ENCODE measurements at regions not wholly inside any gene's neighbourhood (a gene's known extent, or its start where the extent isn't known, plus 50 kb on each side); places are given as distances from the start of the nearest gene placed in this dataset.
"Not testable (repeated sequence)": the region's sequence is repeated elsewhere in the genome, so short reads cannot be mapped to it uniquely, and the experiment has no call there.

DNA sequence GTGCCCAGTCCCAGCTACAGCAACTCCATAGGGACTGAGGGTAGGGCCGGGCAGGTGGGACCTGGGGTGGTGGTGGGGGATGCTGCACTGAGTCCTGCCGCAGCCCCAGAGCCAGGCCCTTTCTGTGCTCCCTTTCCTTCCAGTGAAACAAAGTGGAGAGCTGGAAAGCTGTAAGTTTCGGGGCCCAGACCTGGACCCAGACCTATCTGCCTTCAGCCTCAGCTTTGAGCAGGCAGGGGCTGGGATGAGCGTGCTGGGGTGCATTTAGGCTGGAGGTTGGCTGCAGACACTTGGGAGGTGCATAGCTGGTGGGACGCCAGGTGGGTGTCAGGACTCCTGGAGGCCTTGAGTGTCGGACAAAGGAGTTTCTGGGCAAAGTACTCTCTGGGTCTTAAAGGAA, 92.7 kb upstream of the C1orf174 start:
- no peak for DNase-seq

DNA sequence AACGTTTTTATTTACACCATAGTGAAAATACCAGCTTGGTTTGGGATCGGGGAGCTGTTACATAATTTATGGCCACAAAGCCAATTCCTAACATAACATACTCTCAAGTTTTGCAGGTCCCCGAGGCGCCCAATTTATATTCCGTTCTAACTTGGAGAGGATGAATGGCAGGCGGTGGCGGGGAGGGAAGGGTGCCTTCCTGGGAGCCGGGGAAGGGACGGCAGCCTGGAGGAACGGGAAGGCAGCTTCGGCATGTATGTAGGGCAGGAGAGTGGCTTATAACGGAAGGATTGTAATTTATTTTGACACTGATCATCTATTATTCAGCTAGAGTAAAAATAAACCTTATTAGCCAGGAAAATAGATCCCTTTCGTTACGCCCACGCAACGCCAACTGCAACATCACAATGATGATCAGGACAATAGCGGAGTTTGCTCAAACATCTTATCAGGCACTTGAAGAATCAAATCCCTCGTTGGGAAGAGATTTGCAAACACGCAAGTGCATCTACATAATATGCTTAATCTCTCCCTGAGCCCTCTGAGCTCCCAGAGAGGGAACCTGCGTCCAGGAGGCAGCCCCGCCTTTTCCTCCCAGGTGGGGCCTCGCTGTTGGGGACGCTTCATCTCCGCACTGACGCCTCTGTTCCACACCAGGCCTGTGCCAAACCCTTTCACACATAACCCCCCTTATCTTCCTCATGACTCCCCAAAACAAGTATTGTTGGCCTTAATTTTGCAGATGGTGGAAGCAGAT, 93.7 kb upstream of the C1orf174 start:
- DNase-seq, result no peak

DNA sequence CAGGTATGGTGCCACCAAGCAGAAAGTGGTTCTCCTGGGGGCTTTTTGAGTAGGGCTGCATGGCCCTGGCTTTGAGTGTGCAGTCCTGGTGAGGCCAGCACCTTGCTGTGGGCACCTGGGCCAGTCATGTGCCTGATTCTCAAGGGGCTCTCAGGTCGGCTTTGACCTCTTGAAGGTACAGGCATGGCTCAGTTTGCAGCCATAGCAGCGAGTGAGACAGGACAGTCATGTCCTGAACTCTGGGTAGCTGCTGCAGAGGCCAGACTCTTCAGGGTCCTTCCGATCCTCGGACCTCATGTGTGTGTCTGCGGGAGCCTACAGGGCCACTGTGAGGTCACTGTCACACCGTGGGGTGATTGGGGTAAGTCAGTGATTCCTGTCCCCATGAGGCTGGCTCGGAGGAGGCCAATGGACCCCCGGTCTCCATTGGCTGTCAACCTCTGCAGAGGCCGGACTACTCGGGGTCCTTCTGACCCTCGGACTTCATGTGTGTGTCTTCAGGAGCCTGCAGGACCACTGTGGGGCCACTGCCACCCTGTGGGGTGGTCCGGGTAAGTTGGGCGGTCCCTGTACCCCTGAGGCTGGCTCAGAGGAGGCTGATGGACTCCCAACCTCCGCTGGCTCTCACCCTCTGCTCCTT, 95.2 kb upstream of the C1orf174 start:
- DNase-seq, result no peak

DNA sequence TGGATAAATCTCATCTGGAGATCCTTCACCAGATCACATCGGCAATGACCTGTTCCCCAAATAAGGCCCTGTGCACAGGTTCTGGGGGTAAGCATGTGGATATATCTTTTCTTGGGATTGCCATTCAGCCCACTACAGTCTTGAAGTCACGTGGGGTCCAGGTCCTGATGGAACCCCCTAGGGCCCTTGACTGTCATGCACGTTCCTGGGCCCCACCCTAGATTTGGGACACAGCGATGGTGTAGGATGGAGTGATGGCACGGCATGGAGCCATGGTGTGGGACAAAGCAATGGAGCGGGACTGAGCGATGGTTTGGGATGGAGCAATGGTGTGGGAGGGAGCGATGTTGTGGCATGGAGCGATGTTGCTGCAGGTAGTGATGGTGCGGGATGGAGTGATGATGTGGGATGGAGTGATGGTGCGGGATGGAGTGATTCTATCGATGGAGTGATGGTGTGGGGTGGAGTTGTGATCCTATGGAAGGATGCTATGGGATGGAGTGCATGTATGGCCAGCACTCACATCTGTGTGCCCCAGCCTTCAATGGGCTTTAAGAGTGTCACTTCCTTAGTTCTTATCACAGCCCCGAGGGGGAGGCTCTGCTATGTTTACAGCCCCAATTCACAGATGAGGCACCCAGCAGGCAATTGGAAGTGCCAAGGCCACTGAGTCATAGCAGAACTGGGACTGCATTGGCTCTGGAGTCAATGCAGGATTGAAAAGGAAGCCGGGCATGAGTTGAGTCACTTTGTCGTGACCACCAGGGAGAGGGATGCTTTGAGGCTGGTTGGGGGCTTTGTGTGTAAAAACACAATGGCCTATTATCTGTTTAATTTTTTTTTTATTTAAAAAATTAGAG, 97.0 kb upstream of the C1orf174 start:
- DNase-seq, result no peak

DNA sequence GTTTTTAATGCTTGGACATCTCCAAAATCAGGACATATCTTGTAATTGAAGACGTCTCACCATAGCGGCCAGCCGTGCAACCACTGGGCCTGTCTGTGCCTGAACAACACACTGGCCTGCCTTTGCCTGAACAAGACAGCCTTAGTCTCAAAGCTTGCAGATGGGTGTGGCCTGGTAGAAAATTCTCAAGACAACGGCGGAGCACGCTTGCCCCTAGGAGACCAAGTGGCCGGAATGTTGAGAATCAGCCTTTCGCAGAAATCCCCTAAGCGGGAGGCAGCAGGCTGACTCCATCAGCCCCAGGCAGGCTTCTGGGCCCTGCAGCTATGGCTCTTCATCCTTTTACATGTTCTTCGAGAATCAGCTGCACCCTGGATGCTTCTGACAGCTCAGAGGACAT, 98.0 kb upstream of the C1orf174 start:
- no peak for DNase-seq

DNA sequence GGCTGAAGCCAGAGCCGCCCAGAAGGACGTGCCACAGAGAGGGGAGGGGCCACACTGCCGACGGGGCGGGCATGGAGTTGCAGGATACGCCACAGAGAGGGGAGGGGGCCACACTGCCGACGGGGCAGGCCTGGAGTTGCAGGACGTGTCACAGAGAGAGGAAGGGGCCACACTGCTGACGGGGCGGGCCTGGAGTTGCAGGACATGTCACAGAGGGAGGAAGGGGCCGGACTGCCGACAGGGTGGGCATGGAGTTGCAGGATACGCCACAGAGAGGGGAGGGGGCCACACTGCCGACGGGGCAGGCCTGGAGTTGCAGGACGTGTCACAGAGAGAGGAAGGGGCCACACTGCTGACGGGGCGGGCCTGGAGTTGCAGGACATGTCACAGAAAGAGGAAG, 99.4 kb upstream of the C1orf174 start:
- DNase-seq, result not testable (repeated sequence)

DNA sequence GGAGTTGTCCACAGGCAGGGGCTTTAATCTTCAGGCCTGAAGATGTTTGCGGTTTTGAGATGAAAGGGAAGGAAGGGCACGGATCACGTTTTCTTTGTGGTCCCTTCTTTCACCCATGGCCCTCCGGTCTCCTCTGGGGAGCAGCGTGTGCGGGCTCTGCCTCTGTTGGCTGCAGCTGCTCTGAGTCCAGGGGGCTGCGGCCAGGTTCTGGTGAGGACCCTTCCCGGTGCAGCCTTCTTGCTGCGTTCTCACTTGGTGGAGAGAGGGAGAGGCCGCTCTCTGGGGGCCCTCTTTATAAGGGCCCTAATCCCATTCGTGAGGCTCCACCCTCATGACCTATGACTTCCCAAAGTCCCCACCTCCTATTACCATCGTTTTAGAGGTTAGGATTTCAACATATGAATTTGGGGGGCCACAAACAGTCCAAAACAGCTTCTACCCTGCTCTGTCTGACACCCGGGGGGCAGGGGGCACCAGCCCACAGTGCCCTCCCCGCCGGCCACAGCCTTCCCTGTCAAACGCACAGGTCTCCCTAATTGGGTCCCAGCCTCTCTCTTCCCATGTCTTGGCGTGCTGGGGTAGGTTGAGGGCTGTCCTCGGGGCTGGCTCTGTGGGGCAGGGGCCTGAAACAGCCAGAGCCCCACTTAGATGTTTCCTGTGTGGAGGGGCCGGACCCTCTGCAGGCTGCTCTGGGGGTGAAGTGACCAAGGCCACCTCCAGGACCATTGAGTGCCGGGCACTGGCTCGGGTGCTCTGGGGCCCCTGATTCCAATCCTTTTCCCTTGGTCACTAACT, 100.1 kb upstream of the C1orf174 start:
- DNase-seq, result no peak

DNA sequence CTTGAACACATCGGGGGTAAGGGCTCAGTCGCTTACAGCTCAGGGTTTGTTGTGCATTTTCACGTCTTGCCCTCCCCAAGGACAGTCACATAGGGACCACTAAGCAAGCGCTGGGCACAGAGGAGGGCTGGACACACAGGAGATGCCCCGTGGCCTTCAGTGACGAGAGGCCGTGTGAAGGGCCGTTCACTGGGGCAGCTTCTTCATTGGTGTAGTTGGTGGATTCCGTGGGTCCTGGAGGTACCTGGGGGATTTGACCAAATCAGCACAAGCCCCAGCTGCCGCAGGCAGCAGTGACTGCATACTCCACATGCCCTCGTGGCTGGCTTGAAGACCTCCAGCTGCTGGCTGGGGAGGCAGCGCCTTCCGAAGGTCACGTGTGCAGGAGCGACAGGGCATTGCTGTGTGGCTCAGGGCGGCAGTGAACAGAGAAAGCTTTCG, 100.8 kb upstream of the C1orf174 start:
- no peak for DNase-seq

DNA sequence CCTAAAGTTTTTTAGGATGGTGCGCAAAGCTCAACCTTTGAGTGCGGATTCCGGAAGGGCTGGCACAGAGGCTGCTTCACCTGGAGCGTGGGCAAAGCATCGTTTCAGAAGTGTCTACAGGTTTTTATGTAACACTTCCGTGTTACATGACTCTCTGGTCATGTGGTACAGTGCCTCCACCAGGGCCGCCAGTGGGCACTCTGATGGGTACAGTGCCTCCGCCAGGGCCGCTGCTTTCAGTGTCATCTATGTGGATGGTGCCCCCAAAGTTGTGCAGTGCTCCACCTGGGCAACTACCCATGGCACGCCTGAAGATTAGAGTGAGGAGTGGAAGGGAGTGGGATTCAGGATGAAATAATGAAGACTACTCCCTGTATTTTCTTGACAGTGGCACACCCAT, 101.4 kb upstream of the C1orf174 start:
- no peak for DNase-seq

DNA sequence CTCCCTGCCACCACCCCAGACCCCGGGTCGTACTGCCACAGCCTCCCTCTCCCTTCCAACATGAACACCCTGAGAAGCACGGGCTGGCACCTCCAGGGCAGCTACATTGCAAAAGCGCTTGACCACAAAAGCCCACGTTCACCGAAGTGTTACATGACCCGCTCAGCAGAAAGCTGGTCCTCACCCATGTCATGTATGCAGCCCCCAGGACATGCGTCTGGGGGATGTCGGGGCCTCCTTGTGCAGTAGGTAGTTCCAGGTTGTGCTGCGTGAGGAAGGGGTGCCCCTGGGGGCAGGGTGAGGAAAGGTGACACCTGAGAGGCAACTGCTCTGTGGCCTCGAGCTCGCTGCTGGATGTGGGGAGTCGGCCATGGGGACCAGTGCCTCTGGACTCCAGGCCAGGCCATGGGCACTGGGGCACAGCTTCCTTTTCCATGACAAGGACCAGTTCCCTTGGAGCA, 102.0 kb upstream of the C1orf174 start:
- DNase-seq, result no peak

DNA sequence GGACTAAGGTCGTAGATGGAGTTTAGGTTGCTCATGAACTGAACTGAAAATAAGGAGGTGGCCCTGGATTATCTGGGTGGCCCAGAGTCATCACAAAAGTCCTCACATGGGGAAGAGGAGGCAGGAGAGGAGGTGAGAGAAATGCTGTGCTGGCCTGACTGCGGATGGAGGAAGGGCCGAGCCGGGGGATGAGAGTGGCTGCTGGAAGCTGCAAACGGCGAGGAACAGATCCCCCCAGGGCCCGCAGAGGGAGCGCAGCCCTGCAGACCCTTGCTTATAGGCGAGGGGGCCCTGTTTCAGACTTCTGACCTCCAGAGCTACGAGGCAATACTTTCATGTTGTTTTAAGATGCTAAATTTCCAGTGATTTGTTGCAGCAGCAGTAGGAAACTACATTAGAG, 102.7 kb upstream of the C1orf174 start:
- no peak for DNase-seq

DNA sequence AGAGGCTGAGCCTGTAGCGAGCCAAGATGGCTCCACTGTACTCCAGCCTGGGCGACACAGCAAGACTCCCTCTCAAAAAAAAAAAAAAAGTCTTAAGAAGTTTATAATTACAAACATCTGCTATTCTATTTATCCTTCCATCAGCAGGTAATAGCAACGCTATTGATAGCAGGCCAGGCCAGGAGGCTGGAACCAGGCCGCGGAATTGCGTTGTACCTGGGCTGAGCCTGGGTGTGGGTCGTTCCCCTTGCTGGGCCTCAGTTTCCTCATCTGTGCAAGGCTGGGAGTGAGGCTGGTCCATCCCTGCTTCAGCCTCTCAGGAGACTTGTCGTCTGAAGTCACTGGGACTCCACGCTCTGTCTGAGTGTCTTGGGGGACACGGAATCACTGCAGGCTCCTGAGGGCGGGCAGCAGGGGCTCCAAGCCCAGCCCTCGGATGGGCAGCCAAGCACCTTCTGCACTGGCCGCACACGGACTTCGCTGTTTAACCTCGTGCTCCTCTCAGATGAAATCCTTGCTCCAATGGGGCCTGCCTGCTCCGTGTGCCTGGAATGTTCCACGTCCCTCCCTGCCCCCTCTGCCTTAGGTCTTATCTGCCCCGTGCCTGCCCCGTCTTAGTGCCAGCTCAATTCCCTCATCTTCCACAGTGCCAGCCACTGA, 103.9 kb upstream of the C1orf174 start:
- no peak for DNase-seq

DNA sequence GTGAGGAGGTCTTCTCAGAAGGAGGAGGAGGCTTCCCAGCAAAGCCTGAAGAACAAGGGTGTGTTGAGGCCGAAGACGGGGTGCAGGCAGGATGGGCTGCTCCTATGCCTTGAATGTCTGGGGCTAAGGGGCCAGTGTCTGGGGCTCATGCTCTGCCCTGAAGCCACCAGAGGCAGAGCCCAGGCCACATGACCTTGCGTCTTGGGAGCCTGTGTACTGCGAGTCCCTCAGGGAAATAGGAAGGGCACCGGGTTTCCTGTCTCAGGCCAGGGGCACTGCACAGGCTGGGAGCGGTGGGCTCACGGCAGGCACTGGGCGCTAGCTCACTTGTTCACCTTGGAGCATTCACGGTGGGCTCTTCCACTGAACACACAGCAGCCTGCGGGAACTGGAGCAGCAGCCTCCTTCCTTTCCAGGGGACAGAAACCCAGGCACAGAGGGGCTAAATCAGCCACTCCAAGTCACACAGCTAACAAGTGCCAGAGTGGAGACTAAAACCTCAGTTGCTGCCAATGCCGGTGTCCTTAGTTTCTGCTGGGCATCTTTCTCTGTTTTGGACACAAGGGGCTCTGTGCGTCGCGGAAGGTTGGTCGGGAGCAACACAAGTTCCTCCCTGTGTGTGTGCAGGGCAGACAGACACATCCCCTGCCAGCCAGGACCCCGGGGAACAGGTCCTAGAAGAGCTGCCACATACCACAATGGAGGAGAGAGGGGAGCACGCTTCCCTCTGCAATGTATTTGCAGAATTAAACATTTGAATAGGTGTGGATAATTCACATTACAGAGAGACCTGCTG, 104.8 kb upstream of the C1orf174 start:
- no peak for DNase-seq

DNA sequence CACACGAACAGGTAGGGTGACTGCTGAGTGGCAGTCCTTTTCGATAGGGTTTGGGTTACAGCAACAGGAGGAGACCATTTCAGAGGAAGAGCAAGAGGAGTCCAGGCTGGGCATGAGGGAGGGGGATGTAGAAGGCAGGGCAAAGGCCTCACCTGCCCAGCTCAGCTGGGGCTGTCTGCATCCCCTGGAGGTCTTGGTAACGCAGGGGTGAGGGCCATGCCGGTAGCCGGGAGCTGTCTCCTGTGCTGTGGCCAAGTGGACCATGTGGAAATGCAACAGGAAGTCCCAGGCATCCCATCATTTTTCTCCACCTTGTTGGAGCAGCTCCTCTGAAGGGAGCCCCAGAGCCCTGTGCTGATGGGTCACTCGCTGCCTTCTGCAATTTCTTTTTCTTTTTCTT, 105.4 kb upstream of the C1orf174 start:
- DNase-seq, result no peak

DNA sequence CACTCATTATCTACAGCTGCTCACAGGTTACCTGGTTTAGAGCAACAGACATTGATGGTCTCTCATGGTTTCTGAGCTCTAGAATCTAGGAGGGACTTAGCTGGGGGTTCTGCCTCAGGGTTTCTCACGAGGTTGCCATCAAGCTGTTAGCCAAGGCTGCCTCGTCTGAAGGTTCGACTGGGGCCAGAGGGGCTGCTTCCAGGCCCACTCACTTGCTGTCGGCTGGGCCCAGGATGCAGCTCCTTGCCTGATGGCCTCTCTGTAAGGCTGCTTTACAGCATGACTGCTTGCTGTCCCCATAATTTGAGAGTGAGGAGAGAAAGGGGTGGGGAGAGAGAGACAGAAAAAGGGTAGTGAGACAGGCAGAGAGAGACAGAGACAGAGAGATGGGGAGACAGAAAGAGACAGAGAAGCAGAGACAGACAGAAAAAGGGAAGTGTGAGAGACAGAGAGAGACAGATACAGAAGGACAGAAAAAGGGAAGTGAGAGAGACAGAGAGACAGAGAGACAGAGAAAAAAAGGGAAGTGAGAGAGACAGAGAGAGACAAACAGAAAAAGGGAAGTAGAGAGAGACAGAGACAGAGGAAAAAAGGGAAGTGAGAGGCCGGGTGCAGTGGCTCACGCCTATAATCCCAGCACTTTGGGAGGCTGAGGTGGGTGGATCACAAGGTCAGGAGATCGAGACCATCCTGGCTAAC, 106.8 kb upstream of the C1orf174 start:
- no peak for DNase-seq

DNA sequence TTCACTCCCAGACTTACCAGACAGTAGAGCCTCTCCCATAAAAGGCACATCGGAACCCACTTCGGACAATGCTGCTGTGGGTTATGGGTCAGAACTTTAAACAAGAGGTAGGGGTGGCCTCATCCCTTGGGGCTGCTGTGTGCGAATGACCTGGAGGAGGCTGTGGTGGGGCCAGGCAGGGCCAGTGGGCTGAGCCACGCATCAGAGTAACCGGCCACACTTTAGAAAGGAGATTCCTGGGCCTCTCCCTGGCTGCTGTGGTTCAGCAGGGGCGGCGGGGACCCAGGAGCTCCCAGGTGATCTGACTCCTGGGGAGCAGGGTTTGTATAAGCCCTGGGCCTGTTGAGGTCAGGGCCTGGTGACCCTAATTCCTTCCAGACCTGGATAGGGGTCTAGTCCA, 110.2 kb upstream of the C1orf174 start:
- DNase-seq, result no peak

DNA sequence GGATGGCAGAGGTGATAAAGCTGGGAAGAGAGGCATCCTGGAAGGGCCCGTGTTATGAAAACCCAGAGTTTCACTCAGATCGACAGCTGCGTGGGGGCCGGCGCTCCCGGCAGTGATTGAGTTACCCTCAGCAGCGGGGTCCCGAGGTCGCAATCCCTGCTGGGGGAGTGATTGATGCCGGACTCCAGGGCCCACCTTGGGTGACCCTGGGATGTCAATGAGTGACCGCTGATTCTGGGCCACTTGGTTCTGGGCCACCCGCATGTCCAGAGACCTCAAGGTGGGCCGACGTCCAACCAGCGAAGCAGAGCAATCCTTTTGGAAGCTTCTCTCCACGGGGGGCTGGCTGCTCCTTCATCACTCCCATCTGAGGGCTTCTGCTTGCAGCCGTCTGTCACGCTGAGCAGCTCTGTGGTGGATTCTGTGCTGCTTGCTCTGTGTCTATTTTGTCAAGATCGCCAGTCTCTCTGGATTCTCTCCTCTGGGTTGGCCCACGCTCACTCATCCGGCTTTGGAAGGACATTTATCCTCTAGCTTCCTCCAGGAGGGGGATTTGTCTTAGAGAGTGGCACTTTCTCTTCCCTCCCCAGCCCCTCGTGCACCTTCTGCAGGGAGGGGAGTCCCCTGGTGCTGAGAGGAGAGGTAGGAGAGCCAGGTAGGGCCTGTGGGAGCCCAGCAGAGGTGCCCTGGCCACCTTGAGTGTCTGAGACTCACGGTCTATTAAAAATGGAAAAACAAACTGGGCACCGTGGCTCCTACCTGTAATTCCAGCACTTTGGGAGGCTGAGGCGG, 110.9 kb upstream of the C1orf174 start:
- no peak for DNase-seq

DNA sequence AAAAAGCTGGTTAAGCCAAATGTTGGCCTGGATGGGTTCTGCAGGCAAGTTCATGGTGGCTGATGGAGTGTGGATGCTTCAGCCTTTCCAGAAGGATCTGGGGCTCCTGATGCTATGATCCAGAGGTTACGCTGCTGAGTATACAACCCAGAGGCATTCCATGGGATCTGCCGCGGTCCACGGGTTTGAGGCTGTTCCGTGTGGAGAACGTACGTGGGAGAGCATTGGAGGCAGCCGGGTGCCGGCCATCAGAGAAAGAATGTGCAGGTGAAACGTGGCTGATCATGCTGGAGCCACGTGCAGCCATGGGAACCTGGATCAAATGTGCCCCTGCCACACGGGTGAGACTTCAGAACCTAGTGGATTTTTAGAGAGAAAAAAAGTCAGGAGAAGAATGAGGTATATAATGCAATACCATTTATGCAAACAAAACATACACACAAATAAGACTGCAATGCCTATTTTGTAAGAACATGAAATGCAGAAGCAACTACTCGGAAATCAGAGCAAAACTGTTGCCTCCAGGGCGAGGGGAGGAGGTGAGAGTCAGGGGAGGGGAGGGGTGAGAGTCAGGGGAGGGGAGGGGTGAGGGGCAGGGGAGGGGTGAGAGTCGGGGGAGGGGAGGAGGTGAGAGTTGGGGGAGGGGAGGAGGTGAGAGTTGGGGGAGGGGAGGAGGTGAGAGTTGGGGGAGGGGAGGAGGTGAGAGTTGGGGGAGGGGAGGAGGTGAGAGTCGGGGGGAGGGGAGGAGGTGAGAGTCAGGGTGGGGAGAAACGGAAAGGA, 116.5 kb upstream of the C1orf174 start:
- DNase-seq, result no peak

Data from activated naive CD4-positive, alpha-beta T cell treated with Interleukin-2 at 50 U/mL for 16 hours (primary cell).